ENCODE measurements at regions not wholly inside any gene's neighbourhood (a gene's known extent, or its start where the extent isn't known, plus 50 kb on each side); places are given as distances from the start of the nearest gene placed in this dataset.

- no peak for TF ChIP-seq EZH2phosphoT487 (IDR thresholded peaks at IDR 0.05; ENCODE audit: insufficient read depth, low read depth)
- TF ChIP-seq EZH2 (IDR thresholded peaks at IDR 0.05; ENCODE audit: insufficient read depth, poor library complexity, severe bottlenecking) = no peak
These were observed 264.9 kb upstream of the TNC start for GRCh38 chr9:115382865-115383264.
